CD14-positive monocyte (primary cell): ENCODE measurements at regions not wholly inside any gene's neighbourhood (a gene's known extent, or its start where the extent isn't known, plus 50 kb on each side); places are given as distances from the start of the nearest gene placed in this dataset.
A peak's percentile ranks its signal among the peaks of the same experiment; 100 is the strongest.

Experiments used
- DNase-seq, 3 donors: peaks; one replicate each; pipeline ENCODE4 v3.0.0-alpha.2; 2011 to 2022
- H2AFZ ChIP-seq: 2 replicates; pipeline ENCODE4 v1.6.0; 2012; ENCODE audit warnings: mild to moderate bottlenecking, low read depth, low read length, inconsistent platforms; ENCODE audit not compliant: insufficient read depth, poor library complexity, severe bottlenecking
- H3K27ac ChIP-seq, 2 donors: 1 replicate in 1 of 2; 2 replicates in 1 of 2; pipeline ENCODE4 v1.5.1; 2012 to 2013; ENCODE audit warnings: low read length in 2 of 2, control low read depth in 1 of 2, inconsistent platforms in 1 of 2, low read depth in 1 of 2, mild to moderate bottlenecking in 1 of 2
- H3K27me3 ChIP-seq, 2 donors: one replicate each; pipeline versions ENCODE4 v1.6.0 to v1.6.1; 2011 to 2013; ENCODE audit warnings: low read length in 2 of 2; ENCODE audit not compliant: control insufficient read depth in 2 of 2, insufficient read depth in 2 of 2
- H3K36me3 ChIP-seq, 2 donors: replicated peaks in 1 of 2; 1 replicate in 1 of 2; 2 replicates in 1 of 2; pipeline versions ENCODE4 v1.5.1 to v1.6.1; 2012 to 2013; ENCODE audit warnings: low read length in 2 of 2, control low read depth in 1 of 2, inconsistent platforms in 1 of 2, mild to moderate bottlenecking in 1 of 2; ENCODE audit not compliant: insufficient read depth in 2 of 2, control insufficient read depth in 1 of 2
- H3K4me1 ChIP-seq, 2 donors: 1 replicate in 1 of 2; 2 replicates in 1 of 2; pipeline versions ENCODE4 v1.5.1 to v1.6.1; 2012 to 2013; ENCODE audit warnings: low read length in 2 of 2, control low read depth in 1 of 2, inconsistent platforms in 1 of 2, mild to moderate bottlenecking in 1 of 2, moderate library complexity in 1 of 2; ENCODE audit not compliant: insufficient read depth in 2 of 2, control insufficient read depth in 1 of 2
- H3K4me2 ChIP-seq: replicated peaks from 2 replicates; pipeline ENCODE3; 2012; ENCODE audit warnings: low read length, moderate library complexity, mild to moderate bottlenecking; ENCODE audit not compliant: poor library complexity, severe bottlenecking; ENCODE audit errors: extremely low read depth
- H3K4me3 ChIP-seq, 3 experiments: fragments of 200-600 bp in 1 of 3; sonication (generic) in 1 of 3; replicated peaks in 1 of 3; 1 replicate in 2 of 3; 2 replicates in 1 of 3; pipeline ENCODE4 v1.5.1; 2011 to 2013; ENCODE audit warnings: low read length in 3 of 3, mild to moderate bottlenecking in 3 of 3, control low read depth in 2 of 3, low read depth in 2 of 3, inconsistent platforms in 1 of 3, moderate library complexity in 1 of 3
- H3K79me2 ChIP-seq: 2 replicates; pipeline ENCODE4 v1.6.0; 2012; ENCODE audit warnings: mild to moderate bottlenecking, control low read depth, inconsistent platforms, low read length, moderate library complexity; ENCODE audit not compliant: insufficient read depth
- H3K9ac ChIP-seq: 2 replicates; pipeline ENCODE4 v1.6.0; 2017; ENCODE audit warnings: low read length, mild to moderate bottlenecking; ENCODE audit not compliant: insufficient read depth, poor library complexity, severe bottlenecking
- H3K9me3 ChIP-seq, 2 donors: replicated peaks in 1 of 2; 1 replicate in 1 of 2; 2 replicates in 1 of 2; pipeline versions ENCODE4 v1.5.1 to v1.6.1; 2012 to 2013; ENCODE audit warnings: low read length in 2 of 2, control low read depth in 1 of 2; ENCODE audit not compliant: control insufficient read depth in 1 of 2, insufficient read depth in 1 of 2
- H4K20me1 ChIP-seq: 2 replicates; pipeline ENCODE4 v1.6.0; 2012; ENCODE audit warnings: mild to moderate bottlenecking, low read length, control low read depth, moderate library complexity; ENCODE audit not compliant: insufficient read depth
- H3K27ac Mint-ChIP-seq, 7 donors: one replicate each; pipeline ENCODE4 v1.8.0; 2020; ENCODE audit warnings: mild to moderate bottlenecking in 7 of 7, mixed read lengths in 7 of 7, moderate library complexity in 6 of 7, inconsistent platforms in 2 of 7
- H3K27me3 Mint-ChIP-seq, 3 donors: one replicate each; pipeline ENCODE4 v1.8.0; 2021 to 2022; ENCODE audit warnings: low read depth in 3 of 3, mild to moderate bottlenecking in 3 of 3, mixed read lengths in 3 of 3, moderate library complexity in 3 of 3, inconsistent platforms in 1 of 3
- H3K36me3 Mint-ChIP-seq, 2 donors: one replicate each; pipeline ENCODE4 v1.8.0; 2020; ENCODE audit warnings: mixed read lengths in 2 of 2, inconsistent platforms in 1 of 2, mild to moderate bottlenecking in 1 of 2
- H3K4me1 Mint-ChIP-seq: one replicate; pipeline ENCODE4 v1.8.0; 2020; ENCODE audit warnings: mild to moderate bottlenecking, mixed read lengths
- H3K4me3 Mint-ChIP-seq, 2 donors: one replicate each; pipeline ENCODE4 v1.8.0; 2020; ENCODE audit warnings: mild to moderate bottlenecking in 2 of 2, mixed read lengths in 2 of 2, moderate library complexity in 1 of 2
- H3K9me3 Mint-ChIP-seq, 7 donors: one replicate each; pipeline ENCODE4 v1.8.0; 2020 to 2022; ENCODE audit warnings: mixed read lengths in 7 of 7, mild to moderate bottlenecking in 6 of 7, moderate library complexity in 6 of 7, inconsistent platforms in 2 of 7
- WGBS: methylation state at CpG from one replicate; pipeline ENCODE4 v1.1.5; 2013; ENCODE audit warnings: missing lambda C conversion rate; ENCODE audit not compliant: insufficient coverage; 5-methylcytosine and 5-hydroxymethylcytosine counted together
- intact Hi-C, 2 donors: fragments of 100-400 bp; cut with micrococcal nuclease; formaldehyde crosslinking; loops; one replicate each; pipeline versions ENCODE4 v1.15.0 to v1.15.1; 2023
- TF ChIP-seq, protein P1 (sequence below): fragments of 200-600 bp; IDR thresholded peaks from one replicate; pipeline ENCODE4 v1.8.0; 2022; ENCODE audit warnings: antibody characterized with exemption, mild to moderate bottlenecking

DNA sequence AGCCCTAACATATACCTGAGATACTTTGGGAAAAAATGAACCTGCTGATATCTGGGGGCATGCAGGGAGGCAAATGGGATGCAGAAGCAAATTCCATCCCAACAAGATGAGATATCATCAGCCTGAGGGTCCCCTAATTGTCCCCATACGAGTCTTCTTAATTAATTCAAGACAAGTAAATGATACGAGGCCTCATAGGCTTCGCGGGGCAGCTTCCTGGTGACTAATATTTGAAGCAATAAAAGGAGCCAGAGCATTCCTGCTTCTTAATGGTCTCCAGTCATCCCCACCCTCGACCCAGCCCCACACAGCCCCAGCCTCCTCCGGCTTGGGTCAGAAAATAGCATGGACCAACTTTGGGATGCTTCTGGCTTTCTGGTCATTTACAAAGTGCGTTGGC is 99.6 kb upstream of the MSX1 start:
- Histone ChIP-seq H3K4me3 (no peak overlapping the region), H3K27ac (no peak overlapping the region), H3K4me1 (no peaks in the 10 kb centered on the region), H3K9ac (no peak overlapping the region), H4K20me1 (no peaks in the 10 kb centered on the region), H3K9me3 (no peaks in the 10 kb centered on the region), H3K79me2 (no peaks in the 10 kb centered on the region), H3K27me3 (peaks cover 0 to 6% of the 10 kb centered on the region in 2 donors), H3K36me3 (no peaks in the 10 kb centered on the region), H3K4me2 (no peak overlapping the region), H2AFZ (no peak overlapping the region)
- Mint-ChIP-seq H3K4me3 (no peak overlapping the region), H3K4me1 (peaks cover 8% of the 10 kb centered on the region), H3K27me3 (peaks cover 21 to 33% (median 22%) of the 10 kb centered on the region in 3 donors), H3K27ac (no peak overlapping the region), H3K9me3 (peaks cover 0 to 3% (median 2%) of the 10 kb centered on the region in 7 donors), H3K36me3 (no peaks in the 10 kb centered on the region)
- DNase-seq: no peak
- WGBS: 72% methylated on average over 4 of the region's 7 CpGs
- intact Hi-C loops: no loop called here
- TF ChIP-seq, protein P1, sequence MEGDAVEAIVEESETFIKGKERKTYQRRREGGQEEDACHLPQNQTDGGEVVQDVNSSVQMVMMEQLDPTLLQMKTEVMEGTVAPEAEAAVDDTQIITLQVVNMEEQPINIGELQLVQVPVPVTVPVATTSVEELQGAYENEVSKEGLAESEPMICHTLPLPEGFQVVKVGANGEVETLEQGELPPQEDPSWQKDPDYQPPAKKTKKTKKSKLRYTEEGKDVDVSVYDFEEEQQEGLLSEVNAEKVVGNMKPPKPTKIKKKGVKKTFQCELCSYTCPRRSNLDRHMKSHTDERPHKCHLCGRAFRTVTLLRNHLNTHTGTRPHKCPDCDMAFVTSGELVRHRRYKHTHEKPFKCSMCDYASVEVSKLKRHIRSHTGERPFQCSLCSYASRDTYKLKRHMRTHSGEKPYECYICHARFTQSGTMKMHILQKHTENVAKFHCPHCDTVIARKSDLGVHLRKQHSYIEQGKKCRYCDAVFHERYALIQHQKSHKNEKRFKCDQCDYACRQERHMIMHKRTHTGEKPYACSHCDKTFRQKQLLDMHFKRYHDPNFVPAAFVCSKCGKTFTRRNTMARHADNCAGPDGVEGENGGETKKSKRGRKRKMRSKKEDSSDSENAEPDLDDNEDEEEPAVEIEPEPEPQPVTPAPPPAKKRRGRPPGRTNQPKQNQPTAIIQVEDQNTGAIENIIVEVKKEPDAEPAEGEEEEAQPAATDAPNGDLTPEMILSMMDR: no peak

DNA sequence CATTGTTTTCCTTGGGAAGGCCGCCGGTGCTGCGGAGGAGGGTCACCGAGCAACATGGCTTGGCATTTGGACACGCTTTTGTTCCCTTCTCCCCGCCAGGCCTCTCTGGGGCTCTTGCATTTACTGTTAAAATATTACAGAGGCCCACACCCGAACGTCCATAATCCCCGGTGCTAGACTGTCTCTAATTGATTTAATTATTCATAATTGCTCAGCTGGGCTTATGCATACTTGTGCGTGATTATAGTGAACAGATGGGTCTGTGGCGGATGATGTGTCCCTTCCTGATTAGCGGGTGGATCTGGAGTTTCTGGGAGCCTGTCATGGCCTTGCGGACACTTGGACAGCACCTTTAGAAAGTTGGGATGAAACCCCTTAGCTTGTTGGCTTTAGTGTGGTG is 100.2 kb upstream of the MSX1 start:
- no peaks in the 10 kb centered on the region for H3K36me3 Mint-ChIP-seq
- TF ChIP-seq, protein P1: no peak

More for the DNA sequence above, 100.2 kb upstream of the MSX1 start:
- peaks cover 21 to 35% (median 23%) of the 10 kb centered on the region in 3 donors for H3K27me3 Mint-ChIP-seq
- Histone ChIP-seq H3K9me3 (no peaks in the 10 kb centered on the region), H3K27ac (no peak overlapping the region), H4K20me1 (no peaks in the 10 kb centered on the region), H3K27me3 (peaks cover 0 to 7% of the 10 kb centered on the region in 2 donors), H3K4me2 (no peak overlapping the region), H3K36me3 (no peaks in the 10 kb centered on the region), H2AFZ (no peak overlapping the region), H3K9ac (no peak overlapping the region), H3K79me2 (no peaks in the 10 kb centered on the region), H3K4me1 (no peaks in the 10 kb centered on the region), H3K4me3 (no peak overlapping the region)
- no peak overlapping the region for H3K4me3 Mint-ChIP-seq
- H3K4me1 Mint-ChIP-seq: peaks cover 8% of the 10 kb centered on the region
- peak overlapping the region in 1 of 7 donors; percentile 10 for H3K27ac Mint-ChIP-seq
- peaks cover 0 to 3% (median 0%) of the 10 kb centered on the region in 7 donors for H3K9me3 Mint-ChIP-seq
- intact Hi-C loops: no loop called here
- no peak for DNase-seq
- WGBS: 99% methylated on average over 10 of the region's 13 CpGs
